ENCODE measurements at regions not wholly inside any gene's neighbourhood (a gene's known extent, or its start where the extent isn't known, plus 50 kb on each side); places are given as distances from the start of the nearest gene placed in this dataset.
"Not testable (repeated sequence)": the region's sequence is repeated elsewhere in the genome, so short reads cannot be mapped to it uniquely, and the experiment has no call there.

DNA sequence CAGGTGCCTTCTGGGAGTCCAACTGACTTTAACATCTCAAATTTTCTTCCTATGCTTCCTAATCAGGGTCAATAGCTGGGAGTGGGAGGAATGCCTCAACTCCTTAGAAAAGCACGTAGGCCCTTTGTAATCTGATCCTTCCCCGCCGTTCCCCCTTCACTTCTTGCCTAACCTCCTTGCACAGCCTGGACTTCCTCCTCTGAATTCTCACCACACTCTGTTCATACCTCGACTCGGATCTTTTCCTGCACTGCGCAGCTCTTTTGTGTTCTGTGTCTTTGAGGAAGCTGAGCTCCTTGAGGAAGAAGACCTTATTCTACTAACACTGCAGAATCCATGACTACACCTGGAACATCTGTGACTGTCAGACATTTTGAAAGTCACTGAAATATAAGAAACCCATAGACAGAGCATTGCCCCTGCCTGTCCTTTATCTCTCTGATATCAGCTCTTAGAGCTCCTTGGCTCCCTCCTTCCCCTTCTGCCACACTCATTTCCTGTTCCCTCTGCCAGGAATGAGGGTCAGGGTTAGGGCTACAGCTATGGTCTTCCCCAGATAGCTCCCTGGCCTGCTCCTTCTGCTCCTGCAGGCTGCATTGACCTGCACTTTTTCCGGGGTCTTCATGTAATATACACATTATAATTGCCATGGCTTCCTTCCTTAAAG lies 140.2 kb upstream of the LDB2 start:
- DNase-seq, result no peak

DNA sequence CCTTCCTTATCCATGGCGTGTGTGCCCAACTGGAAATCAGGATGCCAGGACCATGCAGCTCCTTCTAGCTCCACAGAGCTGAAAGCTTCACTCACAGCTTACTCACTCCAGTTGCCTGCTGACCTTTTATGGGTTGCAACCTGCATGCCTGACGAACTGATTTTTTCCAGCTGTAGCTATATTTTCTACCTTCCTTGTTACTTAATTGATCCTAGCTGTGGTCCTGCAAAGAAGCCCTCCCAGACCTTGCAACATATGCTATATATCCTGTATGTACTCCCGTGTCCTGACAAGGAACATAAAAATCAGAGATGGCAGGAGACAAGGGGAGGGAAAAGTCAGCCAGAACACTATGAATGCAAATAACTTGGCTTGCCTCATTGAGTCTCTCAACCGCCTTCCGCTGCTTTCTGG lies 135.3 kb upstream of the LDB2 start:
- no peak for DNase-seq

DNA sequence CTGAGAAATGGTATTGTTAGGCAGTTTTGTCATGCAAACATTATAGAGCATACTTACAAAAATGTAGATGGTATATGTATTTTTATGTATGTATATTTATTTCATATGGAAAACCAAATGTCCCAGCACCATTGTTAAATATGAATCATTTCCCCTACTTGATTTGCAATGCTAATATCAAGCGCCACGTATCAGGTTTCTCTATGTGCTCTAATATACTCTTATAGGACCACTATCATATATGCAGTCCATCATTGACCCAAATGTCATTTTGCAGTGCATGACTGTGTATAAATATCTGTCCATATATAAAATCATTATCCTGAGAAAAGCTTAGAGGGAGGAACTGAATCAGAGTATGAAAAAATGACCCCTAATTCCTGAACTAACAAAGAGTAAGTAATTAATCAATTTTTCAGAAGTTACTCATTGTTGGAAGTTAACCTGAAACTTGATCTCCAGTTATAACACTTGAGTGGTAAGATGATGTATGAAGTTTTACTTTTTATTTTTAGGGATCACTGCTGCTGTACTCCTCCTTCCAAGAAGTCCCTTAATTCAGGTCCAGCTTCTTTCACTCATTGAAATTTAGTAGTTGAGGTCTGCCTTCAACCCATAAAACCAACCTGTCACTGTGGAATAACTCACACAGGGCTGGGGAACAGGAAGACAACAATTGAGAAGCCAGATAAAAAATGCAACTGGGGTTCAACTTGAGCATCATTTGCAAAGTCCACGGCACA lies 134.8 kb upstream of the LDB2 start:
- no peak for DNase-seq

DNA sequence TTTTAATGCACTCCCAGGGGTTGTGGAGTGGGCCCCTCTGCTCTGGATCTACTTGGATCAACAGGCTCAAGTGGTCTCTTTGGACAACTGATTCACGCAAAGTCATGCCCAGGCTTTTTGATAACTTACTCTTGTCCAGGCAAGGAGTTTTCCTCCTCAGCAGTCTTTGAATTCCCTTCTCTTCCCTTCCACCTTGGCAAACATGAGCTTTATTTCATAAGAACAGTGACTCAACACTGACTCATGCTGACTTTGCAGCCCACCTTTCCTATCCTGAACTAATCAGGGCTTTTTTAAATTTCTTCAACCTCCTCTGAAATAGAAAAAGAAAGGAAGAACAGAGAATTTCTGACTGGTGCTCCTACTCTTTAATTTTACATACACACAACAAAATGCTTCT lies 132.1 kb upstream of the LDB2 start:
- DNase-seq, result no peak

DNA sequence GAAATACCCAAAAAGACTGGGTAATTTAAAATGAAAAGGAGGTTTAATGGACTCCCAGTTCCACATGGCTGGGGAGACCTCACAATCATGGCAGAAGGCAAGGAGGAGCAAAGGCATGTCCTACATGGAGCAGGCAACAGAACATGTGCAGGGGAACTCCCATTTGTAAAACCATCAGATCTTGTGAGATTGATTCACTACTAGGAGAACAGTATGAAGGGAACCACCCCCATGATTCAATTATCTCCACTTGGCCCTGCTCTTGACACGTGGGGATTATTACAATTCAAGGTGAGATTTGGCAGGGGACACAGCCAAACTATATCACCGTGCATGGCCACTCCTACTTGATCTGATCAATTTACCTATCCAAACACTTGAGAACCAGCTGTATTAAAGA lies 131.5 kb upstream of the LDB2 start:
- no peak for DNase-seq

DNA sequence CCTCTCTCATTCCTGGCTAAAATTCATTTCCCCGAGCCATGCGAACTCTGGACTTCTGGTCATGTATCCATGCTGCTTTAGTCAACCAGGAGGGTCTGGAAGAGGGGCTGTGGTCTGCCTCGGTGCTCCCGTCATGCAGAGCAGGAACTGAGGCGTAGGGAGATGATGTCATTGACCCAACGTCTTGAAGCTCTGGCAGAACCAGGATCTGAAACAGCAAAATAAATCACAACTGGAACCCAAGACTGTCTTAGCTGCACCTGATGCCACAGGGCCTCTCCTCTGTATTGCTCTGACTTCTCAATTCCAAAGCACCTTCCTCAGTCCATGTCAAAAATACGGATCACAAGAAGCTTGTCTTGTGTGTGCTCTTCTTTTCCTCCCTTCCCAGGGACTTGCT lies 131.0 kb upstream of the LDB2 start:
- DNase-seq, result no peak

DNA sequence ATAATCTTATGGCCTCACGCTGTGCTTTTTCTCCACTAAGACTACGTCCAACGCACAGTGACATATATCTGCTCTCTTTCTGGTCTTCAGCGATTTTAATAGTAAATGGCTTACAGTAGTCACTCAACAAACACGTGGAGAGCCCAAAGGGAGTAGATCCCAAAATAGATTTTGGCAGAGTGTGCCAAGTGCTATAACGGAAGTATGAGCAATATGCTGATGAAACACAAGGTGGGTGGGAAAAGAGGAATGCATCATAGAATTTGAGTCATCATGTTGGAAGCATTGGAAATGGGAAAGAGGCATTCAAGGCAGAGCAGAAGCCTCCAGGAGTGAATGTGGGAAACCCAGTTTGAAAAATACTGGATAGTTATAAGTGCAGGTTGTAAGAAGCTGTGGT lies 129.1 kb upstream of the LDB2 start:
- DNase-seq, result no peak

DNA sequence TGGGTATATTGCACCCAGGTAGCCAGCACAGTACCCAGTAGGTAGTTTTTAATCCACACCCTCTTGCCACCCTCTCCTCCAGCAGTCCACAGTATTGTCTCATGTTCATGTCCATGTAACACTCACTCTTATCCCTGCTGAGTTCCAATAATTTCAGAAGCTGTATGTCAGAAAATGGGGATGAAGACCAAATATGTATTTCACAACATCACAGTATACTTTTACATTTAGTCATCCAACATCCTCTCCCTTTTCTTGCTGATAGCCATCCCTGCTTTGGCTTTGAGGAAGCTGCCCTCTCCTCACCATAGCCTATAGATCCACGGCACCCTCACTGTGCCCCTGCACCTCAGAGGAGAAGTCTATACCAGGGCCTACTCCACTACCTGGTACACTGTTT lies 126.0 kb upstream of the LDB2 start:
- DNase-seq, result no peak

DNA sequence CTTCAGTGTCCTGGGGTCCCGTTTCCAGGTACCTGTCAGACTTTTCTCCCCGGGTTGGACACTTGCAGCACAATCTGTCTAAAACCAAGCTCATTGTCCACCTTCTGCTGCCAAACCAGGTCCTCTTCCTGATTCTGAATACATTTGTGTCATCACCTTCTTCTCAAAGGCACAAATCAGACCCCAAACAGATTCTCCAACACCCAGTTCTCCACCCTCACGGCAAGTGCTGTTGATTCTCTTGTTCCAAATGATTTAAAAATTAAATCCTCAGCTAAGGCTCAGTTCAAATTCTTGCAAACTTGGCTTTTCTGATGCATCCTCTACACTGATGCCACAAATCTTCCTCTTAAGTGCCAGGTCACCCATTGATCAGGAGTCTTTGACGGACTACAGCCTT lies 122.5 kb upstream of the LDB2 start:
- no peak for DNase-seq

DNA sequence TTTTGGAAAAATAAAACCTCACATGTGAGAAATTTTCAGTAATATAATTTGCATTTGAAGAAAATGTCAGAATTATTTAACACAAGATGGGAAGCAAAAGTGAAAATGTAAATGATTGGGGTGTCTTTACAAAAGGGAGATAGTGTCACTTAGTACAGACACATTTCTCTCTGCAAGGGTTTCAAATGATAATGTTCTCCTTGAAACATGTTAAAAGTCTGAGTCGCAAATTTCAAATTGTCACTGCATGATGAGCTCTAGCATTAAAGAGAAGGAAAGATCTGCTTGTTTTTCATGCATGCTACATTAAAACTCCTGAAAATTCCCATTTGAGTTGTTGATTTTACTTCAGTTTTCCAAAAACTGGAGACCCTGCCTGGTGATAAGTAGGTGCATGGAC lies 122.0 kb upstream of the LDB2 start:
- DNase-seq, result no peak

DNA sequence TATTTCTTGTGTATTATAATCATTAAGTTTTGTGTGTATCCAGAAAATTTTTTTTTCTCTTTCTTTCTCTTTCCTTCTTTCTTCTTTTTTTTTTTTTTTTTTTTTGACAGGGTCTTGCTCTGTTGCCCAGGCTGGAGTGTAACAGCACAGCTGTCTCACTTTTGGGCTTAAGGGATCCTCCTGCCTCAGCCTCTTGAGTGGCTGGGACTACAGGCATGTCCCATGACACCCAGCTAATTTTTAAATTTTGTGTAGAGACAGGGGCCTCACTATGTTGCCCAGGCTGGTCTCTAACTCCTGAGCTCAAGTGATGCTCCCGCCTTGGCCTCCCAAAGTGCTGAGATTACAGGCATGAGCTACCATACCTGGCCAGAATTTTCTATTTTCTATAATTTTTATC lies 120.2 kb upstream of the LDB2 start:
- not testable (repeated sequence) for DNase-seq

DNA sequence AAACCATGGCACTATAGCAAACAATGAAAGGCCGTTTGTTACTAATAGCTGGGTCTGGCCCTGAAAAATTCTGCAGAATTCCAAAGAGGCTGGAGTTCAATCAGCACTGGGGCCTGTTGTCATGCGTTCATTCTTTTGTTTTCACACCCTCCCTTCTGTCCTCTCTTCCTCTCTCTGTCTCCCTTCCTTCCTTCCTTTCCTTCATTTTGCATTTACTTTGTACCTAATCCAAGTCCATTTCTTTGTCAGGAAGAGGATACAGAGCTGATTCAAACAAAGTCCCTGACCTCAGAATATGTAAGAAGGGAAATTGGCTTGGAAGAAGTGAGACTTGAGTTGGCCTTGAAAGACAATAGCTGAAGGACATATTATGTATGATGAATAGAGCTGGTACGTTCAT lies 119.6 kb upstream of the LDB2 start:
- no peak for DNase-seq

DNA sequence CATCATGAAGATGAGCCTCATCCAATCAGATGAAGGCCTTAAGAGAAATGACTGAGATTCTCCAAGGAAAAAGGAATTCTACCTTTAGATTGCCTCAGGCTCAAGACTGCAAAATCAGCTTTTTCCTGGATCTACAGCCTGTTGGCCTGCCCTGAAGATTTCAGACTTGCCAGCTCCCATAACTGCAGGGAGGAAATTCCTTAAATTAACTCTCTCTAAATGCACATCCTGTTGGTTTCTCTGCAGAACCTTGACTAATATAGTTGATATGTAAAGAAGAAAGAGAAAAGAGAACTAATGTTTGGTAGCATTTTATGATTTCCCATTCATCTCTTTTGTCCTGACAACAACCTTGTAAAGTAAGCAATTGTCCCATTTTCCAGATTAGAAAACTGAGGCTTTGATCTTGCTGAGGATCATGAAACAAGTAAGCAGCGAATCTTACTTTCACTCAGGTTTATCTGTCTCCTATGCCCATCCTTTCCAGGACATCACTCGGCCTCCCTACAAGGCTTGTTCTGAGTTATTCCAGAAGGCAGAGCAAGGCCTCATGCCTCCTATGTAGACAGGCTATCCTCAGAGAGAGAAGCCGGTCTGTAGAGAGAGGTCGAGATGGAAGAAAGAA lies 115.0 kb upstream of the LDB2 start:
- no peak for DNase-seq

DNA sequence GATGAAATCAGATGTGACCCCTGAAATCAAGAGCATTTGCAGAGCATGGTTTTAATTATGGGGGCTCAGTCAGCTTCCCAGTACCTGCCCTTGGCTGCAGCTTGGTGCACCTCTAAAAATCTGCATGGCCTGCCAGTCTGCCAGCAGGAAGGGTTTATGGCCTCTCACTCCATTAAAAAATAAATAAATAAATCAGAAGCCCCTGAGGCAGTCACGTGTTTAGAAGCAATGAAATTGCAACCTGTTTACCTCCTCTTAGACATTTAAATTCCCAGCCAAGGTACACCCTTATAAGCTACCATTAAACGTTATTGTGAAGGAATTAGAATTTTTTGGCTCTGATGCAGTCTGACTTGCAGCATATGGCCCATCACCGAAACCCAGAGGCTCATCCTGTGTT lies 114.0 kb upstream of the LDB2 start:
- DNase-seq, result no peak

DNA sequence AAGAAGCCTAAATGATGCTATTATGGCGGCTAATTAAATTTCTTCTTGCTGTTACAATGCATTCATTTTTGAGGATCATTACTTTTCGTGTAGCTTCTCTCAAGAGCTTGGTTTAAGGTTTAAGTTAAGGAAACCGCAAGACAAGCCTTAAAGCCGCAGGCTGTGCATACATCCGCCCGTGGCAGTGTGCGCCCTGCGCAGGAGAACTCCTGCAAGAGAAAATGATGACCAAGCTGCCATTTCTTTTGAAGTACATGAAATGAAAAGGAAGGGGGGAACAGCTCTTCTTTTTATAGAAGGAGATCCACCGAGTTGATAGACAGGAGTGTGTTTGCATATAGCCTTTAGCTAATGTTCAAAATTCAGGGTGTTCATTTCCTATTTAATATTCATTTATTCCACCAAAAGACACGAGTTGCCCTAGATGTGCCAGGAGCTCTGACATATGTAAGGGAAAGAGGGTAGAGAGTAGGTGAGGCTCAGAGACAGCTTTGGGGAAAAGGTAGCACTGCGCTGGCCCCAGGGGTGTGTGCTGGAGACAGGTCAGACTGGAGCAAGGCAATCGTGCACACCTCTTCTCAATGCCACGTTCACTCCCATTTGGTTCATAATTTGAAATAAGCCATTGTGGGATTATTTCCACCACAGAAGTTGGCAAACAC lies 112.1 kb upstream of the LDB2 start:
- no peak for DNase-seq

DNA sequence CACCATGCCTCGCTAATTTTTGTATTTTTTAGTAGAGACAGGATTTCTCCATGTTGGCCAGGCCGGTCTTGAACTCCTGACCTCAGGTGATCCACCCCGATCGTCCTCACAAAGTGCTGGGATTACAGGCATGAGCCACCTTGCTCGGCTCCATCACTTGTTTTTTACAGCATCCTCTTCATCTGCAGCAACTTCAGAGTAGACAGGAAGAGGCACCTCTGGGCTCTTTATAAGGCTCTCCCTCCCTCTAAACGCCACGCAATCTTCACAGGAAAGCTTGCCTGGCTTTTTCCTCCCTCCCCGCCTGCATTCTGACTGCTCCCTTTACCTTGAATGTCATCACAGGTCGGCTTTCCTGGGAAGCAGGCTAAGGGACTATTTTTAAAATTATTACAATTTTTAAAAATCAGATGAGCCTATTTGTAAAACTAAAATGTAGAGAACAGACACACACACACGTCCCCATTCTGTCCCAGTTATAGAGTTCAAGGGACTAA lies 111.5 kb upstream of the LDB2 start:
- no peak for DNase-seq

DNA sequence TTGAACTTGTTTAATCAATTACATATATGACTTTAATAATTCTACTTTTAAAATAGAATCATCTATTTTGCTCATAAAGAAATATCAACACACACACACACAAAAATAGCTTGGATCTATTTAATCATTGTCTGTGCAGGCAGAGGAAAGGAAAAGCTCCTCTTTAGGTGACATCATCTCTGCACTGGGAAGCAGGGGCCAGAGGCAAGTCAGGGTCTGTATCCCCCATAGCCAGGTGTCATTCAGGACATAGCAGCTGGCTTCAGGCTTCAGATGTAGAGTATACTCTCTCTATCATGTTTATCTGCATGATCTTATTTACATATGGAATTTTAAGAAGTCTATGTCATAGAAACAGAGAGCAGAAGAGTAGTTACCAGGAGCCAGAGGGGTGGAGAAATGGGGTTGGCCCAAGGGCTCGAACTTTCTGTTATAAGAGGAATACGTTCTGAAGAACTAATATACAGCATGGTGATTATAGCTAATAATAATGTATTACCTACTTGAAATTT lies 110.4 kb upstream of the LDB2 start:
- no peak for DNase-seq

DNA sequence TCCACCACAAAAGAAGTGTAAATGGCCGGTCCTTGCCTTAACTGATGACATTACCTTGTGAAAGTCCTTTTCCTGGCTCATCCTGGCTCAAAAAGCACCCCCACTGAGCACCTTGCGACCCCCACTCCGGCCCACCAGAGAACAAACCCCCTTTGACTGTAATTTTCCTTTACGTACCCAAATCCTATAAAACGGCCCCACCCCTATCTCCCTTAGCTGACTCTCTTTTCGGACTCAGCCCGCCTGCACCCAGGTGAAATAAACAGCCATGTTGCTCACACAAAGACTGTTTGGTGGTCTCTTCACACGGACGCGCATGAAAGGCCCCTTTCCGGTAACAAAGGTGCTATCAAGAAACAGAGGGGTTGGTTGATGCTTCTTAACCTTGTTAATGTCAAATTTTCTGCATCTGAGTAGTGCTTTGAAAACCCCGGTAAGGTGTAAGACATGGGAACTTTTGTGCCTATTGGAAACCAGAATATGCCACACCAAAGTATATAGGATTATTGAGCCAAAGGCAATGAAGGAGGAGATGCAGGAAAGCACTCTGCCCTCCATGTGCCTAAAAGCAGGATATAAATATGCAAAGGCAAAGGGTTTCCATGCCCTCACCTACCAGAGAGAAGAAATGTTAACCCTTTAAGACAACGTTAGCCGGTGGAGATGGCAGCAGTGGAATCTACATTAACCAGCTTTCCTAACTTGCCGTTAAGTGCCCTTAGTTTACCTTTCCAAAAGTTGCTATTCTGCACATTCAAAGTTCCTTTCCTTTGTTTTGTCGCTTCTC lies 105.4 kb upstream of the LDB2 start:
- DNase-seq, result not testable (repeated sequence)

DNA sequence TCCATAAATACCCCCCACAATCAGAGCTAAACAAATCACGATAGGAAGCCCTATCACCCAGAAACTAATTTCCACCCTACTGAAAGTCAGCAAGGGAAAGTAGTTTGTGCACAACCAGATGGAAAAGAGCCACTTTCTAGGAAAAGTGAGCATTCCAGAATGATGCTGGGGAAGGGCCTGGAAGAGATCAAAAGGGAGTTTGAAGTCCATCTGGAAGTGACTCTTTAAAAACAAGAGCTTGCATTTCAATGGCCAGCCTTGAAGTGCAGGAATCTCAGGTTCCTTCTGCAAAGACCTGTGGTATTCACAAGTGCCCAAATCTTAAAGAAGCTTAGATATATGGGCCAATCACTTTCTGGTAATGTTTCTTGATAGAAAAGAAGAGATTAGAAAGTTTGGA lies 97.0 kb upstream of the LDB2 start:
- no peak for DNase-seq

DNA sequence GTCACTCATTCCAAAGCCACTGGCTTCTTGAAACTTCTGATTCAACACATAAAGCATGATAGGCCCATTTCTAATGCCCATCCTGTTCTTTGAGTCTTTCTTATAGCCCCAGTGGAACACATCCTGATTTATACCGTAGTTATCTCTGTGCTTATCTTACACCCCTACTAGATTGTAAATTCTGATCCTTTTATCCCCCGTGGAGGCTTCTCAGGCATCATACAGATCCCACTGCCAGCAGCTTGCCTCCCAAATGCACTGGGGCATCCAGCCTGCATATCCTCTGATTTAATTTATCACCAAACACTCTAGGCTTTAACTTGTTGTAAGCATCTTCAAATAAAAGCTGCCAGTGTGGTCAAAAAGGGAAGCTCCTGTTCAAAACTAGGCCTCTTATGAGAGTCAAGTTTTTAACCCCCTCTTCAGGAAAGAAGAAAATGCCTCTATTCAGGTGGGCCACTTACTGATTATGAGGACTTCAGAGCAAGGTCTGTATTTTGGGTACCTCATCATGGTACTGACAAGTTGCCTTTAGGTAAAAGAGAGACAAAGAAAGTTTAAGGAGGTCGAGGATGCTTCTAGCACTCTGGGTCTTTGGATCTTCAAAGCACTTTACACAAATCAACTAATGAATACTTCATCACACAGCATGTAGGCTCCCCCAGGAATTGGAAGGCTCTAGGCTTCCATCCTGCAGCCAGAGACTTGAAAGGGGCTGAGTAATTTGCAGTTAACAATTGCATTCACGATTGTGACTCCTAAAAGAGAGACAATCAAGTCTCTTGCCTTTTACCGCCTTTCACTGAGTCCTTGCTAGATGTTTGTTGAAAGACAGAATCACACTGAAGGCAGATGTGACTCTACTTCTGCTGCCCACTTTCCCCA lies 95.8 kb upstream of the LDB2 start:
- DNase-seq, result no peak

DNA sequence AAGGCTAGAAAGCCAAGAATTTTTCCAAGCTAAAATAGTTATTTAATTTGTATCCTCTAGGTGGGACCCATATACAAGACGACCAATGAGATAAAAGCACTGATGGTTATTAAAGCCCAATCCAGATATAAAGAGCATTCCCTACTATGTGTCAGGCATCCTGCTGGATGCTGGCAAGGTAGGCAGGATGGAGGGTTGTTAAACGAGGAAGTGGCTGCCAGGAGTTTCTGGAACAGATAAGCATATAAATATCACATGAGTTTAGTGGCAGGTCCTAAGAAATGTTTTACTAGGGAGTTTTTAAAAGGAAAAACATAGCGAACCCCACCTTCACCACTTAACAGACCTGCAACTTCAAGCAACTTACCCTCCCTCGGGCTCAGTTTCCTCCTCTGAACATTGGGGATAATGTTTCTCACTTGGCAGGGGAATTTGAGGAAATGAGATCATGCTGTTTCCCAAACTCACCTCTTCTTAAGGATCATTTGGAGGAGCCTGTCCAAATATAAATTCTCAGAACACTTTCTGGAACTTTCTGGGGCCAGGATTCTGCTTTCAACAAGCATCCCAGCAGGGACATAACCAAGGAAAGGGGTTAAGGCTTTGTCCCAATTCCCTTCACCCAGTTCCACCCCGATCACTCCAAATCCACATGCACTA lies 94.3 kb upstream of the LDB2 start:
- DNase-seq, result no peak

Measured in NCI-H748 treated with DMSO at 0.1 percent for 48 hours (cell line).